Stimulated activated CD4-positive, alpha-beta T cell treated with anti-CD3 and anti-CD28 coated beads, Interleukin-2, amount 100 ng/mL, for 24 hours (primary cell): ENCODE measurements at regions not wholly inside any gene's neighbourhood (a gene's known extent, or its start where the extent isn't known, plus 50 kb on each side); places are given as distances from the start of the nearest gene placed in this dataset.

ENCODE experiments used
- DNase-seq, 2 donors: peaks; one replicate each; pipeline ENCODE4 v3.0.0-alpha.2; 2020

DNA sequence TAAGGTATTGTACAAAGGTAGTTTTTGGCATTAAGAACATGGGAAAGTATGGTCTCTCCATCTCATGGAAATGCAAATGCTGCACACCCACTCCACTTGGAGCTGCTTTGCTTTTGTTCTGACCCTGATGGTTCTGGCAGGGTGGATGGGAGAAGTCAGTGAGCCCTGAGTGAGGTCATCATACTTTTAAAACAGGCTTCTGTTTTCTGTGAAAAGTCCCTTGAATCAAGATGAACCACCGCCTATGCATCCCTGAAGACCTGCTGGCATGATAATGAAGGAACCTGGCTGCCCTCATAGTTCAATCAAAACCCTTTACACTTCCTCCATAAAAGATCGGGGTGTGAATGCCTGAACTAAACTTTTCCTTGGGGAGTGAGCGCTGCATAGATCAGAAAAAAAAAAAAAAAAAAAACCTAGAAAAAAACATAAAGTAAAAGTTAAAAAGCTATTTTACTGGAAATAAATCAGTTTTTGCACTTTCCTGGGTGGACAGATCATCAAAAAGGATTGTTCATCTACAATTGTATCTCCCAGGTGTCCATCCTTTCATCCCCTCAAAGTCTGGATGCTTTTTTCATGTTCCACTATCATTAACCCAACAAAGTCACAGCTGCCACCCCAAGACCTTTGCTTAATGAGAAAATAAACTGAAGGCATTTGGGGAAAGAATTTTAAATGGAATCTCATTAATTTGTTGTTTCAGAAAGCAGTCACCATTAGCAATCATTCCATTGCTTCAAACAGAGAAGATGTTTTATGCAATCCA, 728.1 kb upstream of the DDX18 start:
- DNase-seq = no peak

DNA sequence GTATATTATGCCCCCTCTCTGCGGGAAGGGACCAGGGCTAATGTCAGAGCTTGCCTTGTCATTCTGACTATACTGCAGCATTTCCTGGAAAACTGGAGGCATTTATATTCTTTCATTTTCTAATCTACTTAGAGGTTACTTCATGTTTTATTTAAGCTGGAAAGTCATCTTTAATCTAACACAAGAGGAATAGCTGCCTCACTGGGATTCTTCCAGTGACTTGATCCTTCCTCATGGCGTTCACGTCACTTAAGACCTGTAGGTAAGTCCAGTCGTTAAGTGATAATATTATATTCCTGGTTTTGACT, 727.6 kb upstream of the DDX18 start:
- no peak for DNase-seq

DNA sequence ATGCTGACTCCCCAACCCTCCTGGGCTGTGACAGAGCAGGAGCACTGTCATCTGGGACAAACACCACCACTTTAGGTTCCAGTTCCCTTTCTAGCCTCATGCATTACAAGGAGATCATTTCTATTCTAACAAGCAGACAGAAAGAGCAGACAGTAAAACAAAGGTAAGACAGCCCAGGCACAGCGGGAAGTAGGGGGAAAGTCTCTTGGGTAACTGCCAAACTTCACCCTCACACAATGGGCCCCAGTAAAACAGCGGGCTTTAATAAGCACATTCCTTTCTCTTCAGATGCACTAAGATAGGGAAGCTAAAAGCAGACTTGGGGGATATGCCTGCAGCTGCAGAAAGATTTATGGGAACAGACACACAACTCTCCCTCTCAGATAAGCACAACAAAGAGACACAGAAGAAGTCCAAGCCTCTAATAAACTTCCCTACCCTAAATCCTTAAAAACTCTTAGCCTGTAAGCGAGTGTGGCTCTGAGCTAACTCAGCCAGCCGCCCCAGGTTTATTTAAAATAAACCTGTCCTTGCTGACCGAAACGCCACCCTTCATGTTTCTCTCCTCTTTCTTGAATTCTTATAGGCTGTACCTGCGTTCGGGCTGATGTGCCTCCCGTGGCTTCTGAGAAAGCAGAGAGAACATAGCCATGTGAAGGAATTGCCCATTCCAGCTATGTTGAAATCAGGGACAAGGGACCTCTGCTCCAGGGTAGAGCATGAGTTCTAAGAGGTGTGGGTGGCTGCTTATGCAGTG, 726.8 kb upstream of the DDX18 start:
- DNase-seq = no peak

DNA sequence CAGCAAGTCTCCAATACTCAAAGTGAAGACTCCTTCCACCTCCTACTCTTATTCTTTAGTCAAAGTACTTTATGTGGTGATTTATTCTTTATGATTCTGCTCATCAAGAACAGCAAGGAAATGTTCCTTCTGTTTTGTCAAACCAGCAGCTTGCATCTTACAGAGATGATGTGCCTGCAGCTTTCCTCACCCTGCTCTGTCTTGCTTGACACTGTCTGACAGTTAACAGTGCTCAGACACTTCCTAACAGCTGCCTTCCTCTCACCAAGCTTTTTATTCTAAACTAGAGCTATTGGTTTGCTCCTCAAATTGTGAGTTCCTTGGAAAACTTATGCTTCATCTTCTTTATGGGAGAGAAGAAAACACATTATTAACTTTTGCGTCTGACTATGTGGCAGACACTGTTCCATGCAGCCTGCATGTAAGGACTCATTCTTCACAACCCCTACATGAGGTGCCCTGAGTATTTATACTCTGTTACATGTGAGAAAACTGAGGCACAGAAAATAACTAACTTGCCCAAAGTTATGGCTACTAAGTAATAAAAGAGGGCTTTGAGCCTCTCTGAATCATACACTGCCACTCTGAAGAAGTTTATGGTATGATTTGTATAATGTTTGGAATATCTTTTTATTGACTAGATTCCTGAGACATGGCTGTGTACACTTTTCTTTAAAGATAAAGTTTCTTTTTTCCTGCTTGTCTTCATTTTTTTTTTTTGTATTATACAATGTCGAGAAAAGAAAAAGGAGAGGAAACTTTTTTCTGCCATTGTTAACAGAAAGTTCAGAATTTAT, 723.3 kb upstream of the DDX18 start:
- DNase-seq = no peak

DNA sequence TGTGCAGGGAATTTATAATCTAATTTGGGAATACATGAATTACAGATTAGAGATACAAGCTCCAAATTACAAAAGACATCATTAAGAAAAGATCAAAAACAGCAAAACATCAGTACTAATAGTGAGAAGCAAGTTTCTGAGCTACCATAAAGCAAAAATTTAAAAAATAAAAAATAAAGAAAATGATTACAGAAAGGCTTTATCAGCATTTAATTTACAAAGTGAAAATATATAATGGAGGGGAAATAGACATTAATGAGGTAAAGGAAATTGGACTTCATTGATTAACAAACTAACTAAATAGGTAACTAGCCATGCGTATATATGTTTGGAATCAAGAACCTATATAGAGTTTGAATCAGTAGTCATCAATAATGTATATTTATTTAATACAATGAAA, 712.9 kb upstream of the DDX18 start:
- no peak for DNase-seq

DNA sequence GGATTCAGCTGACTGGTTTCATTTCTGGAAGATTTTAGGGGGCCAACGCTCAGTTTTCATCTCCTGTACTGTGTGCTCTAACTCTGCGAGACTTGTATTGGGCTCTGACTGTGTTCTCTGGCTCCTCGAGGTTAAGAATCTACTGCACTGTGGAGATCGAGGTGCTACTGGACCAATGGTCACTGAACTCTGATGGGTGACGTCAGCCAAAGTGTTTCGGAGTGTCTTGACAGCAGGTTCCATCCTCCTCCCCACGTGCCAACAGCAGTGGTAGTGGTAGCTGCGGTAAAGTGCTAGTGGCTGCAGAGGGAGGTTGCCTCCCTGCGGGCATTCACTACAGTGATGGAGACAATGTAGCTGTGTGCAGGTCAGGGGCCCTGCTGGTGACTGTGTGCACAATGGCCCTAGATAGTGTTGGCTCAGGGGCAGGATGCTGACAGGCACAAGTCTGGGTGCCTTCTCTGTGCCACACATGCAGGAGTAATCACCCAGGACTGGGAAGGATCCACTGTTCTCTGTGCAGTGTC, 705.7 kb upstream of the DDX18 start:
- DNase-seq = no peak

DNA sequence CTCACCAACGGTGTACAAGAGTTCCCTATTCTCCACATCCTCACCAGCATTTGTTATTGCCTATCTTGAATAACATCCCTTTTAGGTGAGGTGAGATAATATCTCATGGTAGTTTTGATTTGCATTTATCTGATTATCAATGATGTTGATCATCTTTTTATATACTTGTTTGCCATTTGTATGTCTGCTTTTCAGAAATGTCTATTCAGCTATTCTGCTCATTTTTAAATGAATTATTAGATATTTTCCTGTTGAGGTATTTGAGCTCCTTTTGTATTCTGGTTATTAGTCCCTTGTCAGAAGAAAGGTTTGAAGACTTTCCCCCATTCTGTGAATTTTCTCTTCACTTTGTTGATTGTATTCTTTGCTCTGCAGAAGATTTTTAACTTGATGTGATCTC, 695.5 kb upstream of the DDX18 start:
- DNase-seq = no peak

DNA sequence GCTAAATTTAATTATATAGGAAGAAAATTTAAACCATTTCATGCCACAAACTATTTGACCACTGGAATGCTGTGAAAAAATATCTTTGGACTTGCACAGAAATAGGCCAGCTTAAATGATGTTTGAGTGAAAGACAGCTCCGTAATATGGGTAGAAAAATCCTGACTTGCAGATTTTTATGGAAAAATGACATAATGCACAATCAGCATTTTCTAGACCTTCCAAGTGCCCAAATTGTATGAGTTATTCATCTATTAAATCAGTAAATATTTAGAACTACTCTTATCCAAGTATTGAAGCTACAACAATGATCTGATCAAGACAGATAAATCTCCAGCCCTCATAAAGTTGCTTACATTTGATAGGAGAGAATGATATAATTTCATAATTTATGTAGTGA, 691.1 kb upstream of the DDX18 start:
- no peak for DNase-seq

DNA sequence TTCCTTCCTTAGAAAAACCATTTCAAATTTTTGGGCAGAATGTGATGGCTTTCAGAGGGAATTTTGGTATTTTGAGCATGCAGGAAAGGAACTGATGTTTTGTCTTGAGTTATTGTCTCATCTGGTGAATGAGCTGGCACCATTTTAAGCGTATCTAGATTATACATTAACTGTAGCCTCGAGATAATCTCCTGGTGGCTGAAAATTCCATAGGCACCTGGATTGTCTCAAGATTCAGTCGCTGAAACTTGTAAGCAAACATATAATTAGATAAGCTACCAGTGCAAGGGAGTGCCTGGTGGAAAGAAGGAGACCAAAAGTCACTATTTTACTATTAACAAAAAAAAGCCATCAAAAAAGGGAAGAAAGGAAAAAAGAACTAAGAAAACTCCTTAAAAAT, 687.8 kb upstream of the DDX18 start:
- no peak for DNase-seq

DNA sequence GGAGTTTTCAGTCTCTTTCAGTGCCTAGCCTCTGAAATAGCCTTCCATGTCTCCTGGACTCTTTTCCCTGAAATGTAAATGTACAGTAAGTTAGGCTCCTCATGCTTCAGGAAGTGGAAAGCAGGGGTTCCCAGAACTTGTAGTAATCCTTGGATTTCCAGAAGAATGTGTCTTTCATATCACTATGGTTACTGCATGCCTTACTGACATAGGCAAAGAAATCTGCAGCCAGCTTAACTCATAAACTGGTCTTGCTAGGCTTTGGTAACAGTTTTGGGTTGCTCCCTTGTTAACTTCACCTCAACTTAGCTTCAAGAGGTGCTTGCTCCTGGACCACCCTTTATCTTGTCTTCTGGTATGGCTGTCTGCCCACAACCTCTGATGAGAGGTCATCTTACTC, 686.8 kb upstream of the DDX18 start:
- DNase-seq = no peak

DNA sequence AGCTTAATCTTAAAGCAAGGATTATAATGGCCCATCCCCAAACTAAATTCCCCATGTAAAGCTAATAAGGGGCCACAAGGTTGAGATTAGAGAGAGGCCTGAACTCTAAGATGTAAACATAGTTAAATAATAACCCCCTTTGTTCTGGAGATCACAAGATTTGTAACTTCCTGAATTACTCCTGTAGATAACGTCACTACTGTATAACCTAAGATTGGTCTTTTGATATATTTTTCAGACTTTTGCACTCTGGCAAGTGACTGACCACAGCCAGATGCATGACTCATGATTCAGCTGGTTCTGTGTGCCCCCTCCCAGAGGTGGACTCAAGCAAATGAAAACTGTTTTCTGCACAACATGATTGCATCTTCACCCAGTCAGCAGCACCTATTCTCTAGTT, 686.0 kb upstream of the DDX18 start:
- DNase-seq = no peak

DNA sequence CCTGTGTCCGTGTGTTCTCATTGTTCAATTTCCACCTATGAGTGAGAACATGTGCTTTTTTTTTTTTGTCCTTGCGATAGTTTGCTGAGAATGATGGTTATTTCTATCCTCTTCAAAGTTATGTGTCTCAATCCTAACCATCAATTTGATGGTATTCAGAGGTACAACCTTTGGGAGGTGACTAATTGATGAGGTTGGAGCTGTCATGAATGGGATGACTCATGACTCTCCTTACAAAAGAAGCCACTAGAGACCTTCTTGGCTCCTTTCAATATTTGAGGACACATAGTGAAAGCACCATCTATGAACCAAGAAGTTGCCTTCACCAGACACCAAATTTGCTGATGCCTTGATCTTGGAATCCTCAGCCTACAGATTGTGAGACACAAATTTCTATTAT, 677.1 kb upstream of the DDX18 start:
- DNase-seq = no peak

DNA sequence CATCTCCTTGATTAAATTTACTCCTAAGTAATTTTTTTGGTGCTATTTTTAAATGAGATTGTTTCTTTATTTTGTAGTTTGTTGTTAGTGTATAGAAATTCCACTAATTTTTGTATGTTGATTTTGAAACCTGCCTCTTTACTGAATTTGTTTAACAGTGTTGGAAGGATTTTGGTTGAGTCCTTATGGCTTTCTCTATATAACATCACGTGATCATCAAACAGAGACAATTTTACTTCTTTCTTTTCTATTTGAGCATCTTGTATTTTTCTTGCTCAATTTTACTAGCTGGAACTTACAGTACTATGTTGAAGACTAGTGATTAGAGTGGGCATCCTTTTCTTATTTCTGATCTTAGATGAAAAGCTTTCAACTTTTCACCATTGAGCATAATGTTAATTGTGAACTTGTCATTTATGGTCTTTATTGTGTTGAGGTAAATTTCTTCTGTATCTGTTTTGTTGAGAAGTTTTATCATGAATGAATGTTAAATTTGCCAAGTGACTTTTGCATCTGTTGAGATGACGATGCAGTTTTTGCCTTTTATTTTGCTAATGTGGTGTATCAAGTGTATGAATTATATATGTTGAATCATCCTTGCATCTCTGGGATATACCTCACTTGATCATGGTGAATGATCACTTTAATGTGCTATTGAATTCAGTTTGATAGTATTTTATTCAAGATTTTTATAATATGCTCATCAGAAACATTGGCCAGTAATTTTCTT, 645.3 kb upstream of the DDX18 start:
- no peak for DNase-seq

DNA sequence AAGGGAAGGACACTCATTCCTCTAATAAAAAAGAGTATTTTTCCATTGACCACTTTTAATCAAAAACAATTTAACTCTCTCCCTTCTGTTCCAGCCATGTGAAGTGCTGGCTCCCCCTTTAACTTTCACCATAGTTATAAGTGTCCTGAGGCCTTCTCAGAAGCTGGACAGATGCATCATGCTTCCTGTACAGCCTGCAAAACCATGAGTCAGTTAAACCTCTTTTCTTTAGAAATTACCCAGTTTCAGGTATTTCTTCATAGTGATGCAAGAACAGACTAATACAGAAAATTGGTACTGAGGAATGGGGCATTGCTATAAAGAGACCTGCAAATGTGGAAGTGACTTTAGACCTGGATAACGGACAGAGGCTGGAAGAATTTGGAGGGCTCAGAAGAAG, 643.6 kb upstream of the DDX18 start:
- no peak for DNase-seq

DNA sequence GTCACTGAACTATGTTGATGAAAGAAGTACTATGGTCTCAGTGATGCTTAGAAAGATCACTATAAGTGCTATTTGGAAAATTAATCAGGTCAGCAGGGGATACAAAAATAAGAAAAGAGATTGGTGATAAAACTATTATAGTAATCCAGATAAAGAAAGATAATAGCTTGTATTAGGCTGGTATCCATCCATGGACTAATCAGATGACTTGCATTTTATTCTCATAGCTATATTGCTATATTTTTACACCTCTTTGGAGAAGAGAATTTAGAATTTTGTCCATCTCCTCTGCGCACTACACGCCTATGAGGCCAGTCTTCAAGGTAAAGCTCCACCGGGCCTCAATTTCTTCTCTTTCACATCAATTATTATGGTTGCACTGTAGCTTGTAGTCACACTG, 635.1 kb upstream of the DDX18 start:
- no peak for DNase-seq

DNA sequence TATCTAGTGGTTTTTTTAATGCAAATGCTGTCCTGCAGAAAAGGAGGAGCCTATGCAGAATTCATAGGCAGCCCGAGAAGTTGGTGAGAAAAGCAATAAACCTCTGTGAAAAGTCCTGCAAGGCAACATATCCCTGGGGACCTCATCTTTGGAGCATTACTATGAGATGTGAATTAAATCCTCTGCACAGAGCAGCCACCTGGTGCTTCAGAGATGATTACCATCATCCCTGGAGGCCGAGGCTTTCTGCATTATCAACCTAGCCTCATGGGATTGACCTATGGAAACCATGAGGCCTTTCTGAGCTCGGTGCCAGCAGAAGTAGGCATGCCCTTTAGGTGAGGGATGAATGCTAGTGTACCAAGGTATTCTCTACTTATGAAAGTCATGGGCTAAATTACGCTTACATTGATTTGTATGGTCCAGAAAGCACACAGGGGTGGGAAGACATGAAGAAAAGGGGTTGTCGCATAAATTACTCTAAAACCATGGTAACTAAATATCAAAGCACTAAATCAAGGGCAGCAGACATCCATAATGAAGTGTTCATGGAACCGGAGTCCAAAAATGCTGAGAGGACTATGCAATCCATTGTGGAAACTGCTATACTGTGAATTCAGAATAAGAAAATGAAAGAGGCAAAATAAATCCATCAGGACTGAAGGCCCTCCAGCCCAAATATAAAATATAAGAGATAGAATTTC, 623.5 kb upstream of the DDX18 start:
- no peak for DNase-seq

DNA sequence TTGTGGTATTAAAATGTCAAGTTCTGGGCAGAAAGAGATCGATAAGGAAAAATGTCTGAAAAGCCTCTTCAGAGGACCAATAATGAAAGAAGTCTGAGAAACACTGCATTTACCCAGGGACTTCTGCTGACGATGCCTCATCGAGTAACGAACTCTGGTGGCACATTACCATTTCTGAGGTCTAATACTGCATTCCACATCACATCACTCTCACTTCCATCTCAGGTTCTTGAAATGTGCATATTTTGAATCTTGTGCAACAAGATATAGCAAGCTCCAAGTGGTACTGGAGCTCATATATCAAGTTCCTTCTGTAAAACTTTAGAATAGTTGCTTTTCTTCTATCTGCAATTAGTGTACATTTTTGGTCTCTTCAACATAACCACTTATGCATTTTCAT, 619.1 kb upstream of the DDX18 start:
- no peak for DNase-seq

DNA sequence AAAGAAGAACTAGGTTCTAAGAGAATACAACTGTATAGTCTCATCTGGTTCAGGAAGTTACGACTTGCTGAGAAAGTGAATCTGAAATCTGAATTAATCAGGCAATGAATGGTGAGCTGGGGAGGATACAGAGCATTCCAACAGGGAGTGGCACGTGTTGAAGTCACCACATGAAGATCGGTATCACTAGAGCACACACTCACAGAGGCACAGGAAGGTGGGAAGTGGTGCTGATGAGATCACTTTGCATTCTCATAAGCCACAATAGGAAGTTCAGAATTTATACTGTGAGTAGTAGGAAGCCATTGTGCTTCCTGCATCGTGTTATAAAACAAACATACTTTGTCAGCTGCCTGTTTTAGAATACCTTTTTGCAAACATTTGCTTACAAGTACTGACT, 615.0 kb upstream of the DDX18 start:
- DNase-seq = no peak

DNA sequence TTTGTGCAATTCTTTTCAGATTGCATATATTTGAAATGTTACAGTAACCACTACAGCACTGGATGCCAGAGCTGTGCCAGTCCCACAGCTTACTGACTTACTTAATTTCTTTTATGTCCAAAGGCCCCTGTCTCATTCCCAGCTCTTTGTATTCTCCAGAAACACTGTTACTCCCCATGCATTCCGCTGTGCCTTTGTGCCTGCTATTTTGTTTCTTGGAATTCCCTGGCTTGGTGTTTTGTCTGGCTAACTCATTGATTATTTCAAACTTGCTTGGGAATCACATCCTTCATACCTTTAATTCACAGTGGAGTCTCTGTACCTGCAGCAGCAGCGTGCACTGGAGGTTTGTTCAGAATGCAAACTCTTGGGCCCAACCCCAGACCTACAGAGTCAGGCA, 601.9 kb upstream of the DDX18 start:
- no peak for DNase-seq

DNA sequence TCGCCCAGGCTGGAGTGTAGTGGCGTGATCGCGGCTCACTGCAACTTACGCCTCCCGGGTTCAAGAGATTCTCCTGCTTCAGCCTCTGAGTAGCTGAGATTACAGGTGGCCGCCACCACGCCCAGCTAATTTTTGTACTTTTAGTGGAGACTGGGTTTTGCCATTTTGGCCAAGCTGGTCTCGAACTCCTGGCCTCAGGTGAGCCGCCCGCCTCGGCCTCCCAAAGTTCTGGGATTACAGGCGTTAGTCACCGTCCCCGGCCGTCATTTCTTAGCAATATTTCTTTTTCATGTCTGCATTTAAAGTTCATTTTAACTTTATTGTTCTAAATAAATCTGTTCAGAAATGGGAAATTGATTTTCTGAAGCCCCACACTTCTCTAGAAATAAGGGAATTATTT, 597.3 kb upstream of the DDX18 start:
- no peak for DNase-seq

DNA sequence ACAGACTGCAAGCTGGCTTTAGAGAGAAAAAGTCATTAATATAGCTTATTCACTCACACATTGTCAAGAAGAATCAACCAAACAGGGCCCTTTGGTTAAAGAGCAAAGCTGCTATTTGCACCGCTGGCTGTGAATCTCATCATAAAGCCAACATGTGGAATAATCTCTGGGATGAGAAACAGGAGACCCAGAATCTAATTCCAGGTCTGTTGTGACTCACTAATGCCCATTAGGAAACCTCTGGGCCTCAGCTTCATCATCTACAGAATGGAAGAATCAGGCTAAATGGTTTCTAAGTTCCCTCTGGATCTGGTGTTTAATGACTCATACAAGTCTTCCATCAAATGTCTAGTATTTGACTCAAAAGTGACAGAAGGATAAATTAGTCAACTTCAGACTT, 591.7 kb upstream of the DDX18 start:
- no peak for DNase-seq

DNA sequence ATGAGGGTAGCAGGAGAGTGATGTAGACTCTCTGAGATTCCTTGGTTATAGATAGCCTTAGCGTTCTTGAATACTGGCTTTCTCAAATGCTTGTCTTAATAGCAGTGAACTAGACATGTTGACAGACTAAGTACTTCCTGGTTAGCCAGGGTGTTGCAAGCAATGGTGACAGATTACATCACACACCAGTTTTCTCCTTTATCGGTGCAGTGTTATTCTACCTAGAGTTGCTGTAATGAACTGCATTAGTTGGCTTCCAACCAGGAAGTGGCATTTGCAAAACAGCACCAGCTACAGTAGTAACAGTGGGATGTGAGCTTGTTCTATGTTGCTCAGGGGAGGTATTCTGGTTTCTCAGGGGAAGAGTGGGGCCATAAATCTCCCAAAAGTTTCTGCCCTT, 582.2 kb upstream of the DDX18 start:
- DNase-seq = no peak

DNA sequence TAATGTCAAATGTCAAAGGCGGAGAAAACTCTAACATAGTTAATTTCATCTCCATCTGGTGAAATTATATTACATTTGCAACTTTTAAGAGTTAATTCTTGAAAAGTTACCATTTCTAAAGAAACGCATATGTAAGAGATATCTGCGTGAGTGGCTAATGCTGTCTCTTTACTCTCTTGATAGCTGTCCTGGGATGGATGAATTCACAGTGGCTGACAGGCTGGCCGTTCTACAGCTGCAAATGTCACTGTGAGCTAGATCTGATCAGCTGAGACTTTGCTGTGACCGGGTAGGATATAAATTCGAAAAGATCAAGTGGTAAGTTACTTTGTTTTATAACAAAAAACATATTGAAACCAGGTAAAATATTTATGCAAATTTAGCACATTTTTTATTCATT, 557.1 kb upstream of the DDX18 start:
- DNase-seq = no peak
